ENCODE measurements at regions not wholly inside any gene's neighbourhood (a gene's known extent, or its start where the extent isn't known, plus 50 kb on each side); places are given as distances from the start of the nearest gene placed in this dataset.

- Histone ChIP-seq H3K4me2 (ENCODE audit: low read length) (no peak overlapping the region), H3K27me3 (ENCODE audit: insufficient read depth, low read length) (no peaks in the 10 kb centered on the region), H3K79me2 (ENCODE audit: control insufficient read depth, insufficient read depth, low read length, poor library complexity) (no peaks in the 10 kb centered on the region), H2BK120ac (ENCODE audit: insufficient read depth, low read length, poor library complexity) (no peak overlapping the region), H3K27ac (ENCODE audit: low read depth, low read length) (no peak overlapping the region), H4K12ac (ENCODE audit: low read depth, low read length) (no peak overlapping the region), H3K4me3 (ENCODE audit: low read depth, low read length) (no peak overlapping the region), H3K79me1 (ENCODE audit: low read length) (no peaks in the 10 kb centered on the region), H3K9ac (ENCODE audit: low read length) (no peak overlapping the region), H3K23ac (ENCODE audit: low read length) (no peak overlapping the region), H3K9me3 (ENCODE audit: insufficient read depth, low read depth, low read length) (no peaks in the 10 kb centered on the region), H2AFZ (ENCODE audit: insufficient read depth, low read length, poor library complexity) (no peak overlapping the region), H3K4me1 (ENCODE audit: control insufficient read depth in 1 of 2, insufficient read depth in 2 of 2, low read length in 2 of 2) (no peaks in the 10 kb centered on the region), H2BK12ac (ENCODE audit: low read length) (no peak overlapping the region), H4K91ac (ENCODE audit: low read depth, low read length) (no peak overlapping the region), H3K14ac (ENCODE audit: low read length) (no peak overlapping the region), H3K36me3 (ENCODE audit: control insufficient read depth in 1 of 2, insufficient read depth in 2 of 2, low read length in 2 of 2) (no peaks in the 10 kb centered on the region), H2BK5ac (ENCODE audit: low read depth, low read length, poor library complexity) (no peak overlapping the region), H3K4ac (ENCODE audit: low read depth, low read length) (no peak overlapping the region), H3K18ac (ENCODE audit: low read length) (no peak overlapping the region), H2AK5ac (ENCODE audit: low read length) (no peak overlapping the region), H4K8ac (ENCODE audit: low read depth, low read length) (no peak overlapping the region)
- WGBS (ENCODE audit: extremely low coverage, insufficient coverage, insufficient read length) = no CpG with 5 or more reads among the region's 3 CpGs
- DNase-seq = no peak
These were observed 225.0 kb upstream of the RASGRP1 start for GRCh38 chr15:38789566-38789965.

GRCh38 chr15:38793206-38793810, 228.7 kb upstream of the RASGRP1 start:
- Histone ChIP-seq H2AK5ac (ENCODE audit: low read length) (no peak overlapping the region), H3K9me3 (ENCODE audit: insufficient read depth, low read depth, low read length) (no peaks in the 10 kb centered on the region), H3K9ac (ENCODE audit: low read length) (no peak overlapping the region), H3K4ac (ENCODE audit: low read depth, low read length) (no peak overlapping the region), H3K36me3 (ENCODE audit: control insufficient read depth in 1 of 2, insufficient read depth in 2 of 2, low read length in 2 of 2) (no peaks in the 10 kb centered on the region), H2AFZ (ENCODE audit: insufficient read depth, low read length, poor library complexity) (no peak overlapping the region), H3K23ac (ENCODE audit: low read length) (no peak overlapping the region), H3K27me3 (ENCODE audit: insufficient read depth, low read length) (no peaks in the 10 kb centered on the region), H4K8ac (ENCODE audit: low read depth, low read length) (no peak overlapping the region), H2BK12ac (ENCODE audit: low read length) (no peak overlapping the region), H3K79me2 (ENCODE audit: control insufficient read depth, insufficient read depth, low read length, poor library complexity) (no peaks in the 10 kb centered on the region), H3K4me3 (ENCODE audit: low read depth, low read length) (no peak overlapping the region), H3K4me2 (ENCODE audit: low read length) (no peak overlapping the region), H3K4me1 (ENCODE audit: control insufficient read depth in 1 of 2, insufficient read depth in 2 of 2, low read length in 2 of 2) (no peaks in the 10 kb centered on the region), H3K79me1 (ENCODE audit: low read length) (no peaks in the 10 kb centered on the region), H4K91ac (ENCODE audit: low read depth, low read length) (no peak overlapping the region), H2BK5ac (ENCODE audit: low read depth, low read length, poor library complexity) (no peak overlapping the region), H4K12ac (ENCODE audit: low read depth, low read length) (no peak overlapping the region), H2BK120ac (ENCODE audit: insufficient read depth, low read length, poor library complexity) (no peak overlapping the region), H3K18ac (ENCODE audit: low read length) (no peak overlapping the region), H3K27ac (ENCODE audit: low read depth, low read length) (no peak overlapping the region), H3K14ac (ENCODE audit: low read length) (no peak overlapping the region)
- DNase-seq = no peak
- no CpG with 5 or more reads among the region's 4 CpGs for WGBS (ENCODE audit: extremely low coverage, insufficient coverage, insufficient read length)

- H3K27me3 ChIP-seq (ENCODE audit: insufficient read depth, low read length) = no peaks in the 10 kb centered on the region
- DNase-seq = peak; percentile 93 to 98
- H3K4me2 ChIP-seq (ENCODE audit: low read length) = no peak overlapping the region
- no peak overlapping the region for H2BK120ac ChIP-seq (ENCODE audit: insufficient read depth, low read length, poor library complexity)
- H2BK5ac ChIP-seq (ENCODE audit: low read depth, low read length, poor library complexity) = no peak overlapping the region
- H3K27ac ChIP-seq (ENCODE audit: low read depth, low read length) = no peak overlapping the region
- H3K79me1 ChIP-seq (ENCODE audit: low read length) = no peaks in the 10 kb centered on the region
- no peak overlapping the region for H4K8ac ChIP-seq (ENCODE audit: low read depth, low read length)
- H3K36me3 ChIP-seq (ENCODE audit: control insufficient read depth in 1 of 2, insufficient read depth in 2 of 2, low read length in 2 of 2) = no peaks in the 10 kb centered on the region
- no CpG with 5 or more reads among the region's 3 CpGs for WGBS (ENCODE audit: extremely low coverage, insufficient coverage, insufficient read length)
- H3K18ac ChIP-seq (ENCODE audit: low read length) = no peak overlapping the region
- H3K23ac ChIP-seq (ENCODE audit: low read length) = no peak overlapping the region
- no peaks in the 10 kb centered on the region for H3K79me2 ChIP-seq (ENCODE audit: control insufficient read depth, insufficient read depth, low read length, poor library complexity)
- H3K14ac ChIP-seq (ENCODE audit: low read length) = no peak overlapping the region
- no peak overlapping the region for H2AK5ac ChIP-seq (ENCODE audit: low read length)
- H3K9ac ChIP-seq (ENCODE audit: low read length) = no peak overlapping the region
- no peak overlapping the region for H2BK12ac ChIP-seq (ENCODE audit: low read length)
- no peak overlapping the region for H4K12ac ChIP-seq (ENCODE audit: low read depth, low read length)
- H4K91ac ChIP-seq (ENCODE audit: low read depth, low read length) = no peak overlapping the region
- no peak overlapping the region for H2AFZ ChIP-seq (ENCODE audit: insufficient read depth, low read length, poor library complexity)
- H3K4me3 ChIP-seq (ENCODE audit: low read depth, low read length) = no peak overlapping the region
- H3K4me1 ChIP-seq (ENCODE audit: control insufficient read depth in 1 of 2, insufficient read depth in 2 of 2, low read length in 2 of 2) = no peaks in the 10 kb centered on the region
- no peaks in the 10 kb centered on the region for H3K9me3 ChIP-seq (ENCODE audit: insufficient read depth, low read depth, low read length)
- H3K4ac ChIP-seq (ENCODE audit: low read depth, low read length) = no peak overlapping the region
These were observed 231.0 kb upstream of the RASGRP1 start for GRCh38 chr15:38795471-38796245.

- no CpG with 5 or more reads among the region's 3 CpGs for WGBS (ENCODE audit: extremely low coverage, insufficient coverage, insufficient read length)
- no peaks in the 10 kb centered on the region for H3K4me1 ChIP-seq (ENCODE audit: control insufficient read depth in 1 of 2, insufficient read depth in 2 of 2, low read length in 2 of 2)
- H3K4ac ChIP-seq (ENCODE audit: low read depth, low read length) = no peak overlapping the region
- H3K18ac ChIP-seq (ENCODE audit: low read length) = no peak overlapping the region
- no peak overlapping the region for H4K12ac ChIP-seq (ENCODE audit: low read depth, low read length)
- no peaks in the 10 kb centered on the region for H3K27me3 ChIP-seq (ENCODE audit: insufficient read depth, low read length)
- H4K91ac ChIP-seq (ENCODE audit: low read depth, low read length) = no peak overlapping the region
- H3K27ac ChIP-seq (ENCODE audit: low read depth, low read length) = no peak overlapping the region
- no peak overlapping the region for H2AFZ ChIP-seq (ENCODE audit: insufficient read depth, low read length, poor library complexity)
- no peak overlapping the region for H3K4me3 ChIP-seq (ENCODE audit: low read depth, low read length)
- no peaks in the 10 kb centered on the region for H3K79me1 ChIP-seq (ENCODE audit: low read length)
- H3K14ac ChIP-seq (ENCODE audit: low read length) = no peak overlapping the region
- no peaks in the 10 kb centered on the region for H3K36me3 ChIP-seq (ENCODE audit: control insufficient read depth in 1 of 2, insufficient read depth in 2 of 2, low read length in 2 of 2)
- DNase-seq = peak; percentile 9 to 23
- no peak overlapping the region for H3K9ac ChIP-seq (ENCODE audit: low read length)
- no peak overlapping the region for H2BK5ac ChIP-seq (ENCODE audit: low read depth, low read length, poor library complexity)
- no peak overlapping the region for H3K4me2 ChIP-seq (ENCODE audit: low read length)
- H2BK120ac ChIP-seq (ENCODE audit: insufficient read depth, low read length, poor library complexity) = no peak overlapping the region
- no peak overlapping the region for H3K23ac ChIP-seq (ENCODE audit: low read length)
- no peak overlapping the region for H2BK12ac ChIP-seq (ENCODE audit: low read length)
- H3K79me2 ChIP-seq (ENCODE audit: control insufficient read depth, insufficient read depth, low read length, poor library complexity) = no peaks in the 10 kb centered on the region
- H4K8ac ChIP-seq (ENCODE audit: low read depth, low read length) = no peak overlapping the region
- H2AK5ac ChIP-seq (ENCODE audit: low read length) = no peak overlapping the region
- no peaks in the 10 kb centered on the region for H3K9me3 ChIP-seq (ENCODE audit: insufficient read depth, low read depth, low read length)
These were observed 232.0 kb upstream of the RASGRP1 start for GRCh38 chr15:38796589-38796988.

All from trophoblast cell (in vitro differentiated cells and primary cell).